ENCODE measurements at regions not wholly inside any gene's neighbourhood (a gene's known extent, or its start where the extent isn't known, plus 50 kb on each side); places are given as distances from the start of the nearest gene placed in this dataset.

DNA sequence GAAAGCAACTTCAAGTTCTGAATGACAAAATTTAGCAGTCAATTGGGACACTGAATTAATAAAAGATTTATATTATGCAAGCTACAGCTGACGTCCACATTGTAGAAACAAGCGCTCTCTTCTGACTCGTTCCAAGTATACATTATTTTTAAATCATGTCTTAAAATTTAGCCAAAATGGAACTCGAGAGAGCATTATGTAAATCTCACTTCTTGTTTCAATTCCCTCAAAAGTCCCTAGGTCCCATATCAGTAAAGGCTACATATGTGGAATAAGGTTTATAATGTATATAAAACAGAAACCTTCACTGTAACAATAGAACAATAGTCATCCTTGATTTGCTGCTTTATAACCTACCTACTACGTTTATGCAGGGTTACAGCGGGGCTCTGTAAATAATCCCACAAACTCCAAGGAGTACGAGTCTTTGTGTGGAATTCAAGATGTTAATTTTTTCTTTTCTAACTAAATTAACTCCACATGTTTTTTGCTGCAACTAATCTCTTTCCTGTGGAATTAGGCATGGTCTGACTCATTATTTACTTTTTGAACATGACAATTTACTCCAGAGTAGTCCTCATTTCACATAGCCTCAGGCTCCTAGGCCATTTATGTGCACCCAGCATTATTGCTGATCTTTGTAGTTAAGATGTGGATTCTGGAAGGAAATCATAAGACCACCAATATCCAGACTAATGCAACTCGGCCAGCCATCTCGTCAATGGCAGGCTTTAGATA, 785.1 kb downstream of the LTN1 start:
- TF ChIP-seq, protein P1, sequence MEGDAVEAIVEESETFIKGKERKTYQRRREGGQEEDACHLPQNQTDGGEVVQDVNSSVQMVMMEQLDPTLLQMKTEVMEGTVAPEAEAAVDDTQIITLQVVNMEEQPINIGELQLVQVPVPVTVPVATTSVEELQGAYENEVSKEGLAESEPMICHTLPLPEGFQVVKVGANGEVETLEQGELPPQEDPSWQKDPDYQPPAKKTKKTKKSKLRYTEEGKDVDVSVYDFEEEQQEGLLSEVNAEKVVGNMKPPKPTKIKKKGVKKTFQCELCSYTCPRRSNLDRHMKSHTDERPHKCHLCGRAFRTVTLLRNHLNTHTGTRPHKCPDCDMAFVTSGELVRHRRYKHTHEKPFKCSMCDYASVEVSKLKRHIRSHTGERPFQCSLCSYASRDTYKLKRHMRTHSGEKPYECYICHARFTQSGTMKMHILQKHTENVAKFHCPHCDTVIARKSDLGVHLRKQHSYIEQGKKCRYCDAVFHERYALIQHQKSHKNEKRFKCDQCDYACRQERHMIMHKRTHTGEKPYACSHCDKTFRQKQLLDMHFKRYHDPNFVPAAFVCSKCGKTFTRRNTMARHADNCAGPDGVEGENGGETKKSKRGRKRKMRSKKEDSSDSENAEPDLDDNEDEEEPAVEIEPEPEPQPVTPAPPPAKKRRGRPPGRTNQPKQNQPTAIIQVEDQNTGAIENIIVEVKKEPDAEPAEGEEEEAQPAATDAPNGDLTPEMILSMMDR (IDR thresholded peaks at IDR 0.05; ENCODE audit: poor library complexity), result no peak
- TF ChIP-seq EZH2 (IDR thresholded peaks at IDR 0.05; ENCODE audit: borderline replicate concordance) (no peak), EZH2phosphoT487 (IDR thresholded peaks at IDR 0.05; ENCODE audit: low read depth, severe bottlenecking, unreplicated experiment) (no peak)
